Stimulated activated naive CD8-positive, alpha-beta T cell treated with anti-CD3 and anti-CD28 coated beads, Interleukin-15, Interleukin-2, amounts not matched to agents 100 ng/mL and 50 ng/mL, for 24 hours (primary cell): ENCODE measurements at regions not wholly inside any gene's neighbourhood (a gene's known extent, or its start where the extent isn't known, plus 50 kb on each side); places are given as distances from the start of the nearest gene placed in this dataset.
"Not testable (repeated sequence)": the region's sequence is repeated elsewhere in the genome, so short reads cannot be mapped to it uniquely, and the experiment has no call there.

Source experiments
- H3K27ac Mint-ChIP-seq: one replicate; pipeline ENCODE4 v1.8.0; 2021; ENCODE audit warnings: mild to moderate bottlenecking, mixed read lengths
- H3K27me3 Mint-ChIP-seq: one replicate; pipeline ENCODE4 v1.8.0; 2021; ENCODE audit warnings: mixed read lengths
- H3K36me3 Mint-ChIP-seq: one replicate; pipeline ENCODE4 v1.8.0; 2021; ENCODE audit warnings: low read depth, mixed read lengths
- H3K4me1 Mint-ChIP-seq: one replicate; pipeline ENCODE4 v1.8.0; 2021; ENCODE audit warnings: low read depth, mixed read lengths
- H3K4me3 Mint-ChIP-seq: one replicate; pipeline ENCODE4 v1.8.0; 2021; ENCODE audit warnings: mild to moderate bottlenecking, mixed read lengths
- H3K9me3 Mint-ChIP-seq: one replicate; pipeline ENCODE4 v1.8.0; 2021; ENCODE audit warnings: mixed read lengths

- Mint-ChIP-seq H3K27ac (no peak overlapping the region), H3K27me3 (peaks cover 6% of the 10 kb centered on the region), H3K36me3 (no peaks in the 10 kb centered on the region), H3K4me1 (peaks cover 15% of the 10 kb centered on the region), H3K9me3 (no peaks in the 10 kb centered on the region), H3K4me3 (no peak overlapping the region)
Measured at GRCh38 chr6:14510038-14510437, 392.5 kb downstream of the CD83 start.

- Mint-ChIP-seq H3K4me3 (no peak overlapping the region), H3K4me1 (peaks cover 15% of the 10 kb centered on the region), H3K27me3 (peaks cover 6% of the 10 kb centered on the region), H3K27ac (no peak overlapping the region), H3K9me3 (no peaks in the 10 kb centered on the region), H3K36me3 (no peaks in the 10 kb centered on the region)
Measured at GRCh38 chr6:14511061-14511586, 393.6 kb downstream of the CD83 start.

- Mint-ChIP-seq H3K36me3 (no peaks in the 10 kb centered on the region), H3K27ac (no peak overlapping the region), H3K4me3 (no peak overlapping the region), H3K9me3 (no peaks in the 10 kb centered on the region), H3K4me1 (peaks cover 8% of the 10 kb centered on the region), H3K27me3 (peaks cover 6% of the 10 kb centered on the region)
Measured at GRCh38 chr6:14512246-14512645, 394.7 kb downstream of the CD83 start.

GRCh38 chr6:14513496-14514393, 396.2 kb downstream of the CD83 start:
- no peaks in the 10 kb centered on the region for H3K36me3 Mint-ChIP-seq
- H3K4me1 Mint-ChIP-seq: peaks cover 8% of the 10 kb centered on the region
- H3K4me3 Mint-ChIP-seq: no peak overlapping the region
- H3K27ac Mint-ChIP-seq: no peak overlapping the region
- no peaks in the 10 kb centered on the region for H3K9me3 Mint-ChIP-seq
- H3K27me3 Mint-ChIP-seq: peaks cover 6% of the 10 kb centered on the region

- Mint-ChIP-seq H3K4me1 (peaks cover 11% of the 10 kb centered on the region), H3K4me3 (no peak overlapping the region), H3K27me3 (peaks cover 2% of the 10 kb centered on the region), H3K27ac (no peak overlapping the region), H3K9me3 (peaks cover 4% of the 10 kb centered on the region), H3K36me3 (no peaks in the 10 kb centered on the region)
Measured at GRCh38 chr6:14516956-14517355, 399.4 kb downstream of the CD83 start.

- no peaks in the 10 kb centered on the region for H3K27me3 Mint-ChIP-seq
- no peaks in the 10 kb centered on the region for H3K36me3 Mint-ChIP-seq
- peaks cover 11% of the 10 kb centered on the region for H3K4me1 Mint-ChIP-seq
- no peak overlapping the region for H3K27ac Mint-ChIP-seq
- H3K9me3 Mint-ChIP-seq: peaks cover 4% of the 10 kb centered on the region
- H3K4me3 Mint-ChIP-seq: no peak overlapping the region
Measured at GRCh38 chr6:14517516-14518105, 400.0 kb downstream of the CD83 start.

GRCh38 chr6:14518515-14519217, 401.1 kb downstream of the CD83 start:
- Mint-ChIP-seq H3K4me3 (no peak overlapping the region), H3K36me3 (no peaks in the 10 kb centered on the region), H3K27me3 (no peaks in the 10 kb centered on the region), H3K27ac (no peak overlapping the region), H3K4me1 (peaks cover 6% of the 10 kb centered on the region), H3K9me3 (peaks cover 4% of the 10 kb centered on the region)

- H3K4me1 Mint-ChIP-seq: peaks cover 3% of the 10 kb centered on the region
- H3K36me3 Mint-ChIP-seq: no peaks in the 10 kb centered on the region
- no peaks in the 10 kb centered on the region for H3K27me3 Mint-ChIP-seq
- H3K4me3 Mint-ChIP-seq: no peak overlapping the region
- H3K27ac Mint-ChIP-seq: no peak overlapping the region
- peaks cover 4% of the 10 kb centered on the region for H3K9me3 Mint-ChIP-seq
Measured at GRCh38 chr6:14520029-14520428, 402.5 kb downstream of the CD83 start.

- Mint-ChIP-seq H3K27ac (no peak overlapping the region), H3K9me3 (peaks cover 4% of the 10 kb centered on the region), H3K4me1 (peaks cover 3% of the 10 kb centered on the region), H3K36me3 (no peaks in the 10 kb centered on the region), H3K27me3 (no peaks in the 10 kb centered on the region), H3K4me3 (no peak overlapping the region)
Measured at GRCh38 chr6:14520536-14520935, 403.0 kb downstream of the CD83 start.

- Mint-ChIP-seq H3K9me3 (peaks cover 4% of the 10 kb centered on the region), H3K36me3 (no peaks in the 10 kb centered on the region), H3K4me3 (no peak overlapping the region), H3K4me1 (peaks cover 3% of the 10 kb centered on the region), H3K27ac (no peak overlapping the region), H3K27me3 (no peaks in the 10 kb centered on the region)
Measured at GRCh38 chr6:14521141-14521540, 403.6 kb downstream of the CD83 start.

GRCh38 chr6:14521861-14522260, 404.3 kb downstream of the CD83 start:
- not testable (repeated sequence) for H3K4me3 Mint-ChIP-seq, H3K36me3 Mint-ChIP-seq, H3K4me1 Mint-ChIP-seq, H3K27me3 Mint-ChIP-seq, H3K9me3 Mint-ChIP-seq, H3K27ac Mint-ChIP-seq

GRCh38 chr6:14524319-14524718, 406.7 kb downstream of the CD83 start:
- no peaks in the 10 kb centered on the region for H3K27me3 Mint-ChIP-seq
- H3K27ac Mint-ChIP-seq: no peak overlapping the region
- peaks cover 9% of the 10 kb centered on the region for H3K36me3 Mint-ChIP-seq
- peaks cover 3% of the 10 kb centered on the region for H3K4me1 Mint-ChIP-seq
- H3K9me3 Mint-ChIP-seq: peaks cover 14% of the 10 kb centered on the region
- no peak overlapping the region for H3K4me3 Mint-ChIP-seq

- Mint-ChIP-seq H3K4me3 (no peak overlapping the region), H3K27me3 (no peaks in the 10 kb centered on the region), H3K36me3 (peaks cover 9% of the 10 kb centered on the region), H3K4me1 (peaks cover 13% of the 10 kb centered on the region), H3K27ac (no peak overlapping the region), H3K9me3 (peaks cover 10% of the 10 kb centered on the region)
Measured at GRCh38 chr6:14530385-14530784, 412.8 kb downstream of the CD83 start.

GRCh38 chr6:14533446-14533845, 415.9 kb downstream of the CD83 start:
- H3K4me3 Mint-ChIP-seq: no peak overlapping the region

GRCh38 chr6:14537030-14537429, 419.5 kb downstream of the CD83 start:
- peaks cover 5% of the 10 kb centered on the region for H3K9me3 Mint-ChIP-seq
- no peaks in the 10 kb centered on the region for H3K27me3 Mint-ChIP-seq
- peaks cover 16% of the 10 kb centered on the region for H3K4me1 Mint-ChIP-seq
- H3K27ac Mint-ChIP-seq: no peak overlapping the region
- no peak overlapping the region for H3K4me3 Mint-ChIP-seq
- H3K36me3 Mint-ChIP-seq: no peaks in the 10 kb centered on the region

More at GRCh38 chr6:14533446-14533845, 415.9 kb downstream of the CD83 start:
- Mint-ChIP-seq H3K36me3 (no peaks in the 10 kb centered on the region), H3K9me3 (peaks cover 5% of the 10 kb centered on the region), H3K27ac (no peak overlapping the region), H3K27me3 (no peaks in the 10 kb centered on the region), H3K4me1 (peaks cover 13% of the 10 kb centered on the region)
